Bronchial epithelial cell (primary cell): ENCODE measurements at regions not wholly inside any gene's neighbourhood (a gene's known extent, or its start where the extent isn't known, plus 50 kb on each side); places are given as distances from the start of the nearest gene placed in this dataset.

Source experiments
- DNase-seq: peaks from one replicate; pipeline ENCODE4 v3.0.0-alpha.2; 2010; ENCODE audit warnings: low read depth
- FAIRE-seq: peaks from 2 replicates; lab custom pipeline; 2011; peaks lifted over from hg19 to GRCh38; lab: Jason Lieb, UNC
- H3K27me3 ChIP-seq: 2 replicates; pipeline ENCODE4 v1.5.1; 2011; ENCODE audit warnings: low read length; ENCODE audit not compliant: control insufficient read depth, insufficient read depth
- H3K36me3 ChIP-seq: 2 replicates; pipeline ENCODE4 v1.5.1; 2011; ENCODE audit warnings: low read length; ENCODE audit not compliant: control insufficient read depth, insufficient read depth
- H3K4me3 ChIP-seq: 2 replicates; pipeline ENCODE4 v1.5.1; 2011; ENCODE audit warnings: mild to moderate bottlenecking, low read depth, low read length, control low read depth
- CTCF ChIP-seq: IDR thresholded peaks from 2 replicates; pipeline ENCODE4 v1.5.1; 2011; ENCODE audit warnings: mild to moderate bottlenecking, moderate library complexity, low read length, control low read depth, inconsistent platforms; ENCODE audit not compliant: insufficient read depth, severe bottlenecking

GRCh38 chr10:8897769-8898168 is 843.3 kb downstream of the GATA3 start:
- Histone ChIP-seq H3K27me3 (no peaks in the 10 kb centered on the region), H3K36me3 (no peaks in the 10 kb centered on the region), H3K4me3 (no peak overlapping the region)
- DNase-seq (no peak), FAIRE-seq (no peak)
- no peak for TF ChIP-seq CTCF

GRCh38 chr10:8898745-8899330 is 844.4 kb downstream of the GATA3 start:
- no peak overlapping the region for H3K4me3 ChIP-seq
- DNase-seq (no peak), FAIRE-seq (no peak)
- no peaks in the 10 kb centered on the region for H3K27me3 ChIP-seq
- no peaks in the 10 kb centered on the region for H3K36me3 ChIP-seq
- no peak for TF ChIP-seq CTCF

DNA sequence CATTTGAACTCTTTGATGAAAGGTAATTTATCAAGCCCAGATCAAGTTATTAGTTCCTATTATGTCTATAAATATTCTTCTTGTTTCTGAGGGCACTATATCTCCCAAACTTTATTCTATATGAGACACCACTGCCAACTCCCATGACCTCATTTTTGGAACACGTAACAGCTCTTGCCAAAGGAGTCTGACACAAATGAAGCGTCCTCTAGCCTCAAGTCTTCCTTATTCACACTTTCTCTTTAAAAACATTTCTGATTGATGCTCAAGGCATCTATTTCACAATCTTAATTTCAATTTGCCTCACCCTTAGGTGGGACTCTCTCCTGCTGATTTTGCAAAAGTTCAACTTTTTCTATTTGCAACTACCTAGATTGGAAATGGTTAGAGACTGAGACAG is 848.4 kb downstream of the GATA3 start:
- Histone ChIP-seq H3K36me3 (no peaks in the 10 kb centered on the region), H3K4me3 (no peak overlapping the region), H3K27me3 (no peaks in the 10 kb centered on the region)
- no peak for DNase-seq
- no peak for TF ChIP-seq CTCF
- FAIRE-seq, result no peak

DNA sequence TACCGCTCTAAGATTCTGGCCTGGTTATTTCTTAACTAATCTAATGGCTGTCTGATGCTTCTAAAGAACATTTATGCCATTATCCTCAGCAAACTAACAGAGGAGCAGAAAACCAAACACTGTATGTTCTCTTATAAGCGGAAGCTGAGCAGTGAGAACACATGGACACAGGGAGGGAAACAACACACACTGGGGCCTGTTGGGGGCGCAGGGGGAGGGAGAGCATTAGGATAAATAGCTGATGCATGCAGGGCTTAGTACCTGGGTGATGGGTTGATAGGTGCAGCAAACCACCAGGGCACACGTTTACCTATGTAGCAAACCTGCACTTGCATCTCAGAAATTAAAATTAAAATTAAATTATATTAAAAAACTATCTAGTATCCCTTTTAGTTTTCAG is 853.5 kb downstream of the GATA3 start:
- H3K36me3 ChIP-seq, result no peaks in the 10 kb centered on the region
- no peak for FAIRE-seq
- no peak for TF ChIP-seq CTCF

DNA sequence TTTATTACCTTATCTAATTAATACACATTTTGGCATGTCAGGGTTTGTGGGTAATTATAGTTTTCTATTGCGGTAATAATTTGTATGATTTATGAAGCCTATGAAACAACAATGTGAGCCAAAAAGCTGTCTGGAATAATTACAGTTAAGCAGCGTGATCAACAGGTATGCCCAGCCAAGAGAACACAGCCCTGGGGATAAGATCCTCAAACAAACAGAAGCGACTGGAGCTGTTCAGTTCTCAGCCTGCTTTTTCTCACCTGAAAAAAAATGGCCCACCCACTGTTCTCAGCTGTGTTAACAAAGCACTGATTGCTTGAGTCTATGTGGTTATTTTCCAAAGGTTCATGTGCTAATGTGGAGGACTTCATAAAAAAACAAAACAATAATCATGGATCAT is 855.8 kb downstream of the GATA3 start:
- Histone ChIP-seq H3K4me3 (no peak overlapping the region), H3K36me3 (no peaks in the 10 kb centered on the region), H3K27me3 (no peaks in the 10 kb centered on the region)
- DNase-seq (no peak), FAIRE-seq (no peak)
- no peak for TF ChIP-seq CTCF

More for the DNA sequence above, 853.5 kb downstream of the GATA3 start:
- no peak overlapping the region for H3K4me3 ChIP-seq
- H3K27me3 ChIP-seq, result no peaks in the 10 kb centered on the region
- DNase-seq, result no peak

- Histone ChIP-seq H3K36me3 (no peaks in the 10 kb centered on the region), H3K27me3 (no peaks in the 10 kb centered on the region), H3K4me3 (no peak overlapping the region)
- FAIRE-seq (no peak), DNase-seq (no peak)
- TF ChIP-seq CTCF, result no peak
Observed at GRCh38 chr10:8911032-8911431, 856.5 kb downstream of the GATA3 start.
